ENCODE measurements at regions not wholly inside any gene's neighbourhood (a gene's known extent, or its start where the extent isn't known, plus 50 kb on each side); places are given as distances from the start of the nearest gene placed in this dataset.
"Not testable (repeated sequence)": the region's sequence is repeated elsewhere in the genome, so short reads cannot be mapped to it uniquely, and the experiment has no call there.

DNA sequence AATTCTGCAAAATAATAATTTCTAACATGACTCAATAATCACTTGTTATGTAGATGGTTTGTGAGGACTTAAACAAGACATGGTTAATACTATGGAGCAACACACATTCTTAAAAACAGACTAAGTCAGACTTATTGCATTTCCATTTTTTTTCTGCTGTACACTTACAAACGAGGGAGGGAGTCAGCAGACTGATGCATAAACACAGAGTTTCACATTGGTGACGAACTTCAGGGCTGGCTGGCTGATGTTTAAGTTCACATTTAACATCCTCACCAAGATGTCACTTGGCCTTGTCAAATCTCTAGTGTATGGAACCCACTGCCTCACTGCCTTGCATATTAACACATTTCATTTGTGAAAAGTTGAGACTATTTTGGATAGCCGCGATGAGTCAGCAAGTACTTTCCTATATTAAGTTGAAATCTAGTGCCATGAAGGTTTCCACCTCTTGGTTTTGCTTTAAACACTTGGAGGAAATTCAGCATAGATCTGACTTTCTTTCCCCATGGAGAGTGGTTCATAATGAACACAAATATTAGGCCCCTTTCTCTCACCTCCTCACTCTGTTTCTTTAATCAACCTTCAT lies 337.5 kb upstream of the RUNX1 start:
- DNase-seq = no peak

DNA sequence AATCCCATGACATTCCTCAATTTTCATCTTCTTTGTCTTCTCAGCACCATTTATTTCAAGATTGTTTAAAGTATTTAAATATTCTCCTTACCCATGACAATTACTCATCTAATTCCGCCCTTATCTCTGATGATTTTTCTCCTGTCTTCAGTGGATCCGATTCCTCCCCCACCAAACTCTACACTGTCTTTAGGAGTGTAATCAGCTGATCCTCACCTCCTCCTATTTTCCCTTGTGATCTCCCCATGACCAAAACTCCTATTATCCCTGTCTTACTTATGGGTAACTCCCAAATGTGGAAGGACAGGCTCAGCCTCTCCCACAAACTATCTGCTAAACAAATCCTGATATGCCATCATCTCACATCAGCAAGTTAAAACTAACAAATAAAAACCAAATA lies 335.3 kb upstream of the RUNX1 start:
- no peak for DNase-seq

DNA sequence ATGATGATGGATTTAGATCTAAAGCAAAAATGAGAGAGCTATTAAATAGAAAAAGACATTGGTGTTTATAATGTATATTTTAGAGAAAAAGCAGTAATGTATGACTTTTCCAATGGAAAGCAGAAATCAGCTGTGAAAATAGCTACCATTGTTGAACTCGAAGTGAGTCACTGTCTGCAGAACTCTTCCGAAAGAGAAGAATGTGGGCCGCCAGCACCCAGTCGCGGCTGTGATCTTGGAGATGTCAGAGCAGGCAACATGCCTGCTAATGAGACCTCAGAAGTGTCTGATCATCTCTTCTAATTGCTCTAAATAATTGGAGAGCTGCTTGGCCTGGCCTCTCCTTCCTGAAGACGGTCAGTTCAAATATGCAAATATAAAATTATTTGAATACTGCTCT lies 333.6 kb upstream of the RUNX1 start:
- DNase-seq = no peak

DNA sequence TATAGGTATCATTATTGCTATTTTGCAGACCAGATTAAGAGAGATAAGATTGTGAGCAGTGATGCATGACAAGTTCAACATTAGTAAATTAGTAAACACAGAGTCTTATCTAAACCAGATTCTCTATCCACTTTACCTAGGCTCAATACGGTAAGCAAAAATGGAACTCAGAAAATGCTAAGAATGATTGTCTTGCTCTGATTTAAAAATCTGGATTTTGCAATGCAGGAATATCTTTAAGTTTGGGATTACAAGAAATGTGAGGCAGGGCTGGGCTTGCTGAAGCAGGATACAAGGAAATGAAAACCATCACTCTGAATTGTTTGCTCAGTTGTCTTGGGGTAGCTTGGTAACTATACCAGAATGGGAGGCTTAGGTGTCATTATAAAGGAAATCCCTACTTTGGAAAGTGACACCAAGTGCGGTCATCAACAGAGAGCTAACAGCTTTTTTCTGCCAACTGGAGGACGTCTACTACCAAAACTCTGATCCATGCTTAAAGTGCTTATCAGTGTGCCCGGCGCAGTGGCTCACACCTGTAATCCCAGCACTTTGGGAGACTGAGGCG lies 332.7 kb upstream of the RUNX1 start:
- DNase-seq = no peak

DNA sequence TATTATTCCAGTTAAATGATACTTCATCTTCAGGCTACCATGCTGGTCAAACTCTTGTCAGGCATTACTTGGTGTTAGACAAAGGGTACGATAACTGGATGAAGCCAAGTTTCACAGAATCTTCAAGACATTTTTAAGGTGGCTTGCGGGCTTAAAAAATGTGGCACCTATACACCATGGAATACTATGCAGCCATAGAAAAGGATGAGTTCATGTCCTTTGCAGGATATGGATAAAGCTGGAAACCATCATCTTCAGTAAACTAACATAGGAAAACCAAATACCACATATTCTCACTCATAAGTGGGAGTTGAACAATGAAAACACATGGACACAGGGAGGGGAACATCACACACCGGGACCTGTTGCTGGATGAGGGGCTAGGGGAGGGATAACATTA lies 331.2 kb upstream of the RUNX1 start:
- not testable (repeated sequence) for DNase-seq

DNA sequence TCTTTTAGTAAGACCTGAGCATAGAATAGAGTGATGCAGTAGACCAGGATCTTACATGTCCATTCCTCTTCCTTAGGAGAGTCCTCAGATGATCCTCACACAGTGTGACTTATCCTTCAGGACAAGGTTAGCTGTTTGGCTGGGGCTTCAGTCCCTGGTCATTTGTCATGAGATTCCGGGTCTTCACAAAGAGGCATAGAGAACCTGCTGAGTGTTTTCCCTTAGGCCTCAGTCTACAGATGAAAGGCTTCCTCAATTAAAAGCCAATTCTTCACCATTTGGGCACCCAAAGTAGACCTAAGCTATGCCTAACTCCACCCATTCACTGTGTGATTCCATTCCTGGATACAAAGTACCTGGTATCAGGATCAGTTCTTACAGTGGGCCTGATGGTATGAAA lies 329.8 kb upstream of the RUNX1 start:
- no peak for DNase-seq

DNA sequence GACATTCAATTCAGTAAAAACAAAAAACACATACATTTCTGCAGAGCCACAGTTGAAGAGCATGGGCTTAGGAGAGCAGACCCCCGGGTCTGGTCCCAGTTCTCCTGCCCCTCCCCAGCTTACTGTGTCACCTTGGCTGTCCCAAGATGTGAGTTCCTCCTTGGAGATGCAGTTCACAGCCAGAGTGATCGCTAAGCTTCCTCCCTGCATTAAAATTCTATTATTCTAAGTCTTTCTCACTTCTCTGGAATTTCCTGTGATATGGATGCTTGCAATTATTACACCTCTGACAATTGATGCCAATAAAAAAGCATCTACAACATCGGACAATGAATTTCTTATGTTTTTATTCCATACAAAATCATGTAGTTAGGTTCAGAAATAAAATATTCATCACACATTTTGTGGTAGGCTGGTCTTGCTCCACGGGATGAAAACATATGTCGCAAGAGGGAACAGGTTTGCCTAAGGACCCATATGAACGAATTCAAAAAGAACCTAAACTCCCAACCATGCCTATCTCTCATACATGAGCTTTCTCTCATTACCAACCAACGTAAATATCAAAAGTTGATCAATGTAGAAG lies 328.5 kb upstream of the RUNX1 start:
- DNase-seq = no peak

DNA sequence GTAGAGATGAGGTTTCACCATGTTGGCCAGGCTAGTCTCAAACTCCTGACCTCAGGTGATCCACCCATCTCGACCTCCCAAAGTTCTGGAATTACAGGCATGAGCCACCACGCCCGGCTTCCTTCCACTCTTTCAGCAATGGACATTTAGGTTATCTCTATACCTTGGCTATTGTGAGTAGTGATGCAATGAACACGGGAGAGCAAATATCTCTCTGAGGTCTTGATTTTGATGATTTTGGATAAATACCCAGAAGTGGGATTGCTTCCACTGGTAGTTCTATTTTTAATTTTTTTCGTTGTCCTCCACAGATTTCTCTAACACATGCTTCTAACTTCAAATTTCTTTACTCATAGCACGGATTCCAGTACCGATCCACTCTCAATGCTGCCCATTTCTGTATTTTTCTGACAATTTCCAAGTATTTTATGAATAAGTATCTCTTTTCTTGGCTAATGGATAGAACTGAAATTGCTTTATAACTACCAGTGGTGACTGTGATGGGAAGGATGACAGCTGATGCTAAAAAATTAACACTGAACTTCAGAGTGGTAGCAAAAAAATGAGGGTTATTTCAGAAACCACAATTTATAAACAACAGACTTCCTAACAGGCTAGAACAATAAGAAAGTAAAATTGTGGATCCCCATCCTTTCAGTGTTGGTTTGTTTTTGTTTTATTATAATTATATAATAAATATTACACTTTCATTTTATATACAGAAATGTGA lies 327.5 kb upstream of the RUNX1 start:
- DNase-seq = no peak

DNA sequence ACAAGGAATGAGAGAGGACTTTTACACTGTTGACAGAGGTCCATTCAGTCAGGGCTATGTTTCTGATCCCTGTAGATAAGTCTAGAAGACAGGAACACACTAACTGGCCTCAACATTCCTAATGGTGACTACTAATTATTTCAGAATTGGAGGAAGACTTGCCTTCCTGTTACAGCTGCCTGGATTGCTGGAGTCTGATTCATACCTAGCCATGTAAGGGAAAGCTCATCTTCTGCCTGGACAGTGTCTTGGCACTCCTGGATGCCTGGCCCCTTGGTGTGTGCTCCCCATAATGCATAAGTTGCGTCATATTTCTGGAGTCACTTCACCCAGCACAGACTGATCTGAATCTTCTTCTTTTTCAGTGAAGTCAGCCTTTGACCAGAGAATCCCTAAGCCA lies 326.0 kb upstream of the RUNX1 start:
- DNase-seq = no peak

DNA sequence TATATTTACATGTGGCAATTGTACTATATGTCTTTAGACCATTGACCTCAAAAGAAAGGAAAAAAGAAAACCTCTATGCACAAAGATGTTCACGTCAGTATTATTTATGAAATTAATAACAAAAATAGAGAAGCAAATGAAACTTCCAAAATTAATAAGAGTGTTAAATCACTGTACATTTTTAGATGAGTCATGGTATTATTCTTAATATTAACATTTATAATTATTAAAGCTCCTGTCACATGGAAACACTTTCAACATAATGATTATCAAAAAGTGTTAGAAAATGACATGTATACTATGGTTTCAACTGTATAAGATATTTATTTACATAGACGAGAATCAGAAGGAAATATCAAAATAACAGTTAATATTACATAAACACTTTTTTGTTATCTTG lies 324.9 kb upstream of the RUNX1 start:
- no peak for DNase-seq

DNA sequence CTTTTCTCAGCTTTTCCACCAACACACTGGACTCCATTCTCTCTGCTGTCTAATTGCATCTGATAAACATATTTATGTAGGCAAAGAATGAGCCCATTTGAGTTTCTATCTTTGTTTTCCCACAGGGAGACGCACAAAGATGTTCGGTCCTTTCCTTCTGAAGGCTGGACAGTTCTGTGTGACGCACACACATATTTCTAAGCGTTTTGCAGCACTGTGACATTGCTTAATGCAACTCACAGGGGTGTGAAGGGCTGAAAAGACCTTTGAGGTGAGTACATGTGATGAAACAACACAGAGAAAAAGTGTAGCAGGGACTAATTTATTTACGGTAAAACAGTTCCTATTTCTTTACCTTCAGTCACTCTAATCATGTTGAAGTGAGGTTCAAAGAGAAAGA lies 323.1 kb upstream of the RUNX1 start:
- DNase-seq = no peak

DNA sequence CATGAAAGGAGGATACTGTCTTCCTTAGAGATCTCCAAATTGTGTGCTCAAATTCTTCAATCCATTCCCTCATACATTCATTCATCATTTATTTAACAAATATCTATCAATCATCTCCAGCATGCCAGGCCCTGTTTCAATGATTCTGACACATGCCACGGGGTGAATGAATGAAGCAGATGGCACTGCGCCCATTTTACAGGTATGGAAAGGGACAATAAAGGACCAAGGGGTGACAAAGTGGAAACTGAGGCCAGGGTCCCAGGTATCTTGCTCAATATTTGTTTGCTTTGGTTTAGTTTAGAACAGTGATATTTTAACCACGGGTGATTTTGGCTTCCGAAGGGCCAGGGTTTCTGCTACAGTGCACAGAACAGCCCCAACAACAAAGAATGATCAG lies 321.6 kb upstream of the RUNX1 start:
- no peak for DNase-seq

DNA sequence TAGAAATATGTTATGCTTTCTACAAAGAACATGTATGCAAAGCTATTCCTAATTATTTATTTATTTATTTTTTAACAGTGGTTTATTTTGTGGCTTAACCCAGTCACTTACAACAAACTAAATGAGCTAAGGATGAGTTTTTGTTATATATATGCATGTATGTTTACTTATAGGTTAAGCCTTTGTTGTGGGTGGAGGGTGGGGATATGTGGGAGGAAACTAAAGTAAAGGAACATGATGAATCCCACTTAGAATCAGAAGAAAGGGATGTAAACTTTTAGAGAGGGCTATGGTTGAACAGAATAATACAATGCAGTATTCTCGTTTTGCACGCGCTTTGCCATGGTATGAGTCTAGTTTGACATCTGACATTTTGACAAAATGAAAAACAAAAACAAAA lies 321.0 kb upstream of the RUNX1 start:
- DNase-seq = no peak

DNA sequence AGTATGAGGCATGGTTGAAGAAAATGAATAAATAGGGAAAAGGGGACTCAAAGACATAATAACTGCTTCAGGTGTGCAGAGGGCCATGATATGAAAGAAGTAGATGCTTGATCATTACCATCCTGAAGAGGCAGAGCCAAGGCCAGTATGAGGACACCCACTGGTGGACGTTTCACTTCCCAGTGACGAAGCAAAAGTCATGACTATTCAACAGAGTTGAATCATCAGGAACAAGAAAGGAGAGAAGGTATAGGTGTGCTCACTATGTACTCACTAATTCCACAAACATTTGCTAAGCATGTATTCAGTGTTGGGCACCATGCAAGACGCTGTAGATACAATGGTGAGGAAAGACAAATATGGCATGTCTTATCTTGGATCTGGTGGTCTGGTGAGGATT lies 319.2 kb upstream of the RUNX1 start:
- DNase-seq = no peak

DNA sequence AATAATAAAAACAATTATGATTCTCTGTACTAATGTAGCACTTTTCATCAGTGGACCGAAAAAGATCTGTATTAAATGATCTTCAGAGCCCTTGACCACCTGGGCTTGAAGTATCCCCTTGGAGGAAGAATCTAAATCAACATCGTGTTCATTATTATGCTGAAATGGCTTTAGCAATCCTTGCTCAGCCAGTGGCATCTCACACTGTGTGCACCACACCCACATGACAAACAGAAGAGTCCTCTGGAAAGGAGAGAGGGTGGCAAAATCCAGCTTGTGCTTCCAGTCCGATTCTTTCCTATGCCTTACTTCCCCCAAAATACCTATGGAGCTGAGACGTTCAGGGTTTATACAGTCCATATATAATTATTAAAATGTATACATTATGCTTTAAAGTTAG lies 318.5 kb upstream of the RUNX1 start:
- DNase-seq = no peak

DNA sequence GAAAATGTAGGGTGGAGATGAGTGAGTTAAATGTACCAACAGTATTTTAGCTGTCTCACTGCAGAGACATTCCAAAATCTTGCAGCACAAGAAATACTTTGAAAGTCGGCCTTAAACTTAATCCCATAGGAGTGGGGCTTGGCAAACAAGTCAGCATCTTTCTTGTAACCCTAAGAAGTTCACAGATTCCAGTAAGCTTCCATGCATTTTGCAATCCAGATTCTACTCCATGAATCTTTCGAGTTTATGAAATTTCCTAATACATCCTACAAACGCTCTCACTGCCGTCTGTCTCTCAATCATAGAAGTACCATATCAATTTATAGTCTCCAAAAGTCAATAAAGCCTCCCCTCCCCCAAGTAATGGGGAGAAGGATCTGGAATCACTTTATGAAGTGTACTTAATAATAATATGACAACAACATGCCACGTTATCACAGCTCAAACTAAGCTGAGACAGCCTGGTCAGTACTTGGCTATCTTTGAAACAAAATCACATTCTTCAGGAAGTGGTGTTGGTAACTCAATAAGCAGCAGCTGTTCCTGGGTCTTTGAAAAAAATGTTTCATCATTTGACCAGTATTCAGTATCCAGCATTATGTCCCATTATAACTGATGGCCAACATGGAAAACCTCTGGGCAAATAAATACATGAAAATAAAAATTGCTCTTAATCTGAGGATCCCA lies 317.4 kb upstream of the RUNX1 start:
- DNase-seq = no peak

DNA sequence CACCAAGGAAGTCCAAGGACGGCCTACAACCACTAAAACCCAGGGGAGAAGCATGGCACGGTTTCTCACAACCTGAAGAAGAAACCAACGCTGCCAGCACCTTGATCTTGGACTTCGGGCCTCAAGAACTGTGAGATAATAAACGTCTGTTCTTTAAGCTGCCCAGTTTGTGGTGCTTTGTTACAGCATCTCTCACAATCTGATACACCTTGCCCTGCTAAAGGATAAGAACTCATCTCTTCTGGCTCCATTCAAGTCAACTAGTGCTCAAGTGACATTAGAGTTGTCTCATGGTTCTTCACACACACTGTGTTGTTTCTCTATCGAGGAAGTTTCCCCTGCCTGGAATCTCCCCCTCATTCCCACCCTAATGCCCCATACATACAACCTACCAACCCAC lies 314.4 kb upstream of the RUNX1 start:
- no peak for DNase-seq

DNA sequence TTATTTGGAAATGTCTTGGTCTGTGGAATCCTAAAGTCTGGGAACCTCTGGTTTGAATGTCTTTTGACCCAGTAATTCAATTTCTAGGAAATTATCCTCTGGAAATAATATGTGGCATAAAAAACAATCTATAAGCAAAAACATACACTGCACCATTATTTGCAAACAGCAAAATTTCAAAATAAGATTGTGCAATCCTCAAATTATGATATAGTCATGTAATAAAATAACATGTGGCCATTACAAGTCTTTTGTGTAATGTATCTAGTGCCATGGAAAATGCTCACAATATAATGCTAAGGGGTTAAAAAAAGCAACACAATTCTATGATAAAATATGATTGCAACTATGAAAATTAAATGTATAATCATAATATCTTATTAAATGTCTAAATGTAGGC lies 312.9 kb upstream of the RUNX1 start:
- DNase-seq = no peak

DNA sequence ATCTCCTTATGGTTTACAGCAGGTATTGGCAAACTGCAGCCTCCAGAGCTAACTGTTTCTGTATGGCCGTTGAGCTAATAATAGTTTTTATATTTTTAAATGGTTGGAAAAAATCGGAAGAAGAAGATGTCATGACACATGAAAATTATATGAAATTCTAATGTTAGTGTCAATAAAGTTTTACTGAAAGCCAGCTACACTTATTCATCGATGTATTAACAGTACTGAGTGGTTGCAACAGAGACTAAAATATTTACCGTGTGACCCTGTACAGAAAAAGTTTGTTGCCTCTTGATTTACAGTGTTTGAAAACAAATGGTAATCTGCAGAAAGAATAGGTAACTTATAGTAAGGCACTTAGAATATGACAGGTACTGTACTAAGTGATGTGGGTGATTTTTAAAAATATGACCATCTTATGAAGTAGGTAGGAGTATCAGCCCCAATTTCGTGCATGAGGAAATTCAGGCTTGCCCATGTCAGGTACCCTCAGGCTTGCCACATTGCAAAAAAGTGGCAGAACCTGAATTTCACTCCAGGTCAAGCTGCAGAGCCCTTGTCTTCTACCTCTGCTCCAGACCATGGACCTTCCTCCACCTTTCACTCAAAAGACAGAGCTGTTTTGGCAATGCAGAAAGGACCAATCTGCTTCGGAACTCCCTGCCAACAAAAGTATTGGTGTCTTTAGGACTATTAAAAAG lies 311.9 kb upstream of the RUNX1 start:
- no peak for DNase-seq

DNA sequence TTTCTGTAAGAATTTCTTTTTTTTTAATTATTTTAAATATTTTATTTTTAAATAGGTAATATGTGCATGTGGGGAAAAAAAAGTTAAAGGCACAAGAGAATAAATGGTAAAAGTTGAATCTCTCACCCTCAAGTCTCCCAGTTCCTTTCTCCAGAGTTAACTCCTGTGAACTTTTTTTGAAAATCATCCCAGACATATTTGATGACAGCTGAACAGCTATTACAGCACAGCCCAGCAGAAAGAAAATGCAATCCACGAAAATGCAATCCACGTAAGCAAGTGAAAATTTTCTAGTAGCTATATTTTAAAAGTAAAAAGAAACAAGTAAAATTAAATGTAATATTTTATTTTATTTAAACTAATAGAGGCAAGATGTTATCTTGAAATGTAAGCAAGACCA lies 310.0 kb upstream of the RUNX1 start:
- DNase-seq = no peak

DNA sequence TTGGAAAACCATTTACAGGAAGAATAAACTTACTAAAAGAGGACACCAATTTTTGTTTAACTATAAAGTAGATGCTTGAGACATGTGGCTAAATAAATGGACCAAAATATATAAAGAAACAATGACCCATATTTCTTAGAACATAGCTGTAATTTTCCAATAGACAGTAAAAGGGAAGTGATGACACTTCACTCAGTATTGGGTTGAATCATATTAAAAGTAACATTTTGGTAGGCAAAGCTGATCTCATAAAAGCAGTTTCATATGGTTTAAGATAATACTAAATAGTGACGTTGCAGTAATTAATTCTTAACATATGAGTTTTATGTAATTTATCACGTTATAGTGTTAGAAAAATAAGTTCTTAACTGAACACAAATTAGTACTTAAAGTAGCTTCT lies 308.9 kb upstream of the RUNX1 start:
- DNase-seq = no peak

DNA sequence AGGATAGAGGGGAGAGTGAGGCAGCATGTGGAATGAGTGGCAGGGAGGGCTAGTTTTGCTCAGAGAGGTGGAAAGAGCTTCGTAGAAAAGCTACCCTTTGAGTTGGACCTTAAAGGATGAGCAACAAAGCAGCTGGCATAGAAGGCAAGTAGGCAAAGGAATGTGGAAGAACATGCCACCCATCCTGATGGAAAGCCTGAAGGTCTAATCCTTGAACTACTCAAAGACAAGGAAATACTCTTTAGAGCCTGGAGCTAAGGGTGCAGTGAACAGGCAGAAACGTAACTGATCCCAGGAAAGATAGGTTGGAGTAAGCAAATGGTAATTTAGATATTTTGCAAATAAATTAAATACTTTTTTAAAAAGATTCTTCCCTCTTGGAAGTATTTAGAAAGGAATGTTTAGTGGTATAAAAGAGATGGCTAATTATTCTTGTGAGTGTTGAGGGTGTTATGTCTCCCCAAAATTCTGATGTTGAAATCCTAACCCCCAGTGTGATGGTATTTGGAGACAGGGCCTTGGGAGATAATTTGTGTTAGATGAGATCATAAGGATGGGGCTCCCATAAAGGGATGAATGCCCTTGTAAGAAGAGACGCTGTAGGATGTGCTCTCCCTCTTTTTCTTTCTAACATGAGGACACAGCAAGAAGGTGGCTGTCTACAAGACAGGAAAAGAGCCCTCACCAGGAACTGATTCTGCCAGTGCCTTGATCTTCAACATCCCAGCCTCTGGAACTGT lies 308.1 kb upstream of the RUNX1 start:
- no peak for DNase-seq

DNA sequence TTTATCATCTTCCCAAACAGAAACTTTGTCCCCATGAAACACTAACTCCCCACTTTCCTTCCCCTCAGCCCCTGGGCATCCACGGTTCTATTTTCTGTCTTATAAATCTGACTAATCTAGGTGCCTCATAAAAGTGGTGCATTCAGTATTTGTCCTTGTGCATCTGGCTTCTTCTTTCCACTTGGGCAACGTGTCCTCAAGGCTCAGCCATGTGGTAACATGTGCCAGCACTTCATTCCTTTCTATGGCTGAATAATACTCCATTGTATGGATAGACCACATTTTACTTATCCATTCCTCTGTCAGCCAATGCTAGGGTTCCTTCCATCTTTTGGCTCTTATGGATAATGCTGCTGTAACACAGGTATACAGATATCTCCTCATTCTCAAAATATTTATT lies 305.0 kb upstream of the RUNX1 start:
- no peak for DNase-seq
